Colonic mucosa (tissue), 4 donors: ENCODE measurements at regions not wholly inside any gene's neighbourhood (a gene's known extent, or its start where the extent isn't known, plus 50 kb on each side); places are given as distances from the start of the nearest gene placed in this dataset.
"Not testable (repeated sequence)": the region's sequence is repeated elsewhere in the genome, so short reads cannot be mapped to it uniquely, and the experiment has no call there.

ENCODE experiments used
- DNase-seq: peaks from one replicate; pipeline ENCODE4 v3.0.0-alpha.2; 2020
- H3K27ac ChIP-seq: fragments of 200-600 bp; one replicate; pipeline ENCODE4 v1.8.0; 2021
- H3K27me3 ChIP-seq: fragments of 200-600 bp; one replicate; pipeline ENCODE4 v1.8.0; 2021
- H3K36me3 ChIP-seq: fragments of 200-600 bp; one replicate; pipeline ENCODE4 v1.8.0; 2021
- H3K4me1 ChIP-seq: fragments of 200-600 bp; one replicate; pipeline ENCODE4 v1.8.0; 2021; ENCODE audit warnings: mild to moderate bottlenecking
- H3K4me3 ChIP-seq: fragments of 200-600 bp; one replicate; pipeline ENCODE4 v1.8.0; 2021
- H3K9ac ChIP-seq, 2 donors: one replicate each; pipeline ENCODE4 v1.7.0; 2013; ENCODE audit warnings: control low read depth in 2 of 2, low read depth in 2 of 2, low read length in 2 of 2
- H3K9me3 ChIP-seq: fragments of 200-600 bp; one replicate; pipeline ENCODE4 v1.8.0; 2021
- CTCF ChIP-seq: fragments of 200-600 bp; IDR thresholded peaks from one replicate; pipeline ENCODE4 v1.8.0; 2022; ENCODE audit warnings: antibody characterized with exemption, mild to moderate bottlenecking
- intact Hi-C: fragments of 100-400 bp; cut with DNase I; formaldehyde crosslinking; loops from one replicate; pipeline ENCODE4 v1.14.1; 2022
- donor health status: healthy.
- donor health status: DM: no; HTN: no; CAD: no.
- donor health status: DM: no; HTN: no; CAD: no.

DNA sequence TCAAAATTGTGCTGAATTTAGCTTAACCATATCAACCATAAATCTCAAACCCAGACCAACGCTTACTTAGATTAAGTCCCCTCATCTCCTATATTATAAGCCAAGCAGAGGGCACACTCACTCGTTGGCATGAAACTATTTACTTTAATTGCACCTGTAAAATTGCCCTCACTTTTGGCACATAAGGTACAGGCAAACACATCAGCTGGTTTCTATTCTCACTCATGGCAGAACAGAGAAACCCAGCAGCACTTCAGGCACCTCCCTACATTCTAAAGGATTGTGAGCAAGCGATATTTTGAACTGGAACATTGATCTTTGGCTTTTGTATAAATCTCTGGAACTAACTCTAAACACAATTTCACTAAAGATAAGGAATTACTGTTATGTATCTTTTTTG, 845.6 kb upstream of the CDH6 start:
- Histone ChIP-seq H3K9ac (no peak overlapping the region), H3K4me3 (no peak overlapping the region), H3K4me1 (no peaks in the 10 kb centered on the region), H3K9me3 (no peaks in the 10 kb centered on the region), H3K27ac (no peak overlapping the region), H3K36me3 (no peaks in the 10 kb centered on the region), H3K27me3 (no peaks in the 10 kb centered on the region)
- TF ChIP-seq CTCF = no peak
- DNase-seq = no peak
- intact Hi-C loops = no loop called here

- H3K9ac ChIP-seq, H3K4me3 ChIP-seq, H3K36me3 ChIP-seq, H3K9me3 ChIP-seq, H3K4me1 ChIP-seq, H3K27me3 ChIP-seq, DNase-seq, H3K27ac ChIP-seq, intact Hi-C loops: not testable (repeated sequence)
Observed at GRCh38 chr5:30345539-30346345, 847.7 kb upstream of the CDH6 start.

DNA sequence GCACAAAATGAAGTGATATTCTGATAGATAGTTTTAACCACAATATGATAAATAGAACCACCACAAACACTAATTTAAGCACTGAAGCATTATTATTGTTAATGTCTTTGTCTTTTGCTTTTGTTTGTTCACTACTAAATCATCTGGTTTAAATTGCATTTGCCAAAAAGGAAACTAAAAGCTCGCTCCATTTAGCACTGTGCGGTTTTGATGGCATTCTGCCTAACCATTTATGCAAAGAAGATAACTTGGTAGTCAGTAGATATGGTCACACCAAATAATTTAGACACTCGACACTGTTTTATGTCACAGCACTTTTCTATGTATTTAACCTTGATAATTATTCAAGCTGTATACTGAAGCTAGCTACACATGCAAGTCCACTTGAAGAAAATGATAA, 849.8 kb upstream of the CDH6 start:
- Histone ChIP-seq H3K27me3 (no peaks in the 10 kb centered on the region), H3K4me3 (no peak overlapping the region), H3K9me3 (no peaks in the 10 kb centered on the region), H3K27ac (no peak overlapping the region), H3K36me3 (no peaks in the 10 kb centered on the region), H3K4me1 (no peaks in the 10 kb centered on the region), H3K9ac (no peak overlapping the region)
- DNase-seq = no peak
- TF ChIP-seq CTCF = no peak
- intact Hi-C loops = no loop called here

GRCh38 chr5:30341466-30341865, 852.0 kb upstream of the CDH6 start:
- no peaks in the 10 kb centered on the region for H3K9me3 ChIP-seq
- H3K4me3 ChIP-seq = no peak overlapping the region
- H3K27me3 ChIP-seq = no peaks in the 10 kb centered on the region
- TF ChIP-seq CTCF = no peak
- intact Hi-C loops = no loop called here
- H3K9ac ChIP-seq = no peak overlapping the region
- no peak overlapping the region for H3K27ac ChIP-seq
- H3K36me3 ChIP-seq = no peaks in the 10 kb centered on the region
- DNase-seq = no peak
- no peaks in the 10 kb centered on the region for H3K4me1 ChIP-seq

DNA sequence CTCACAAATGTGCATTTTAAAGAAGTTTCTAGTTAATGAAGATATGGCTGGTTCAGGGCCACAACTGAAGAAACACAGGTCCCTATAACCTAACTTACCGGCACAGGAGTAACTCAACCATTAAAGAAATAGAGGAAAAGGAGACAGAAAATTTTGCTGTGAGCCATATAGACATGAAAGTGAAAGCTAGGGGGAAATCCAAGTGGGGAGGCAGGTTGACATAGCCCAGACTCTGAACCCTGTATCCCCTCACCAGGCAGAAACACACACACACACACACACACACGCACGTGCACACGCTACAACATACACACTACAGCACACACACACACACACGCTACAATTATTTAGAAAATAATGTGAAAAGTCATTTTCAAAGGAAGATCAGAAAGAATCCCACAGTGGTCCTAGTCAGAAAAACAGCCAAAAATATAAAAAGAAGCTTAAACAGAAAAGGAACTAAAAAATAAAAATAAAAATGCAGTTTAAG, 856.4 kb upstream of the CDH6 start:
- Histone ChIP-seq H3K4me3 (no peak overlapping the region), H3K9me3 (no peaks in the 10 kb centered on the region), H3K9ac (no peak overlapping the region), H3K4me1 (no peaks in the 10 kb centered on the region), H3K27me3 (no peaks in the 10 kb centered on the region), H3K27ac (no peak overlapping the region), H3K36me3 (no peaks in the 10 kb centered on the region)
- intact Hi-C loops = no loop called here
- TF ChIP-seq CTCF = no peak
- DNase-seq = no peak

DNA sequence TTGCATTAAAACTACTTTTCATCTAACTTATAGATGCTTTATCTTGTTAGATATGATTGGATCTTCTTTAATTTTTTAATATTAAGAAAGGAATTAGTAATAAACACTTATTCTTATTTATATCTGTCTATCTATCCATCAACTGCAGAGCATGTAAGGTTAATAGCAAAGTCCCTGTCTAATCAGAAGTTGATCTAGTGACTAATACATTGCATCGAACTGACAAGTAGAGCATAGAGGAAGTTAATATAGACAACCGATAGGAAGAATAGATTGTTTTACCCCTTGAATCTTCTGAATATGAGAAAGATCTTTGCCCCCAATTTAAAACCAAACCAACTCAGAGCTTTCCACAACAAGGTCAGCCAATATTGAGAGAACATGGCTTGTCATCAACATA, 862.0 kb upstream of the CDH6 start:
- no peak overlapping the region for H3K27ac ChIP-seq
- H3K4me1 ChIP-seq = no peaks in the 10 kb centered on the region
- no peaks in the 10 kb centered on the region for H3K9me3 ChIP-seq
- H3K27me3 ChIP-seq = no peaks in the 10 kb centered on the region
- no peak overlapping the region for H3K4me3 ChIP-seq
- no peak for TF ChIP-seq CTCF
- no peak overlapping the region for H3K9ac ChIP-seq
- intact Hi-C loops = no loop called here
- H3K36me3 ChIP-seq = no peaks in the 10 kb centered on the region
- no peak for DNase-seq
